H9 (cell line): ENCODE measurements at regions not wholly inside any gene's neighbourhood (a gene's known extent, or its start where the extent isn't known, plus 50 kb on each side); places are given as distances from the start of the nearest gene placed in this dataset.

Source experiments
- DNase-seq: peaks from one replicate; pipeline ENCODE4 v3.0.0-alpha.2; 2017
- H2AFZ ChIP-seq: one replicate; pipeline ENCODE4 v1.6.1; 2013; ENCODE audit warnings: mild to moderate bottlenecking, low read length, control low read depth, moderate library complexity
- H2AK5ac ChIP-seq: 2 replicates; pipeline ENCODE4 v1.6.1; 2013; ENCODE audit warnings: low read length, control low read depth, mixed read lengths; ENCODE audit not compliant: insufficient read length
- H2BK120ac ChIP-seq: one replicate; pipeline ENCODE4 v1.6.1; 2013; ENCODE audit warnings: low read depth, mild to moderate bottlenecking, low read length, control low read depth, inconsistent platforms; ENCODE audit not compliant: poor library complexity, severe bottlenecking
- H2BK12ac ChIP-seq: 2 replicates; pipeline ENCODE4 v1.6.1; 2013; ENCODE audit warnings: low read length, control low read depth, mixed read lengths, low read depth; ENCODE audit not compliant: insufficient read length
- H2BK15ac ChIP-seq: 2 replicates; pipeline ENCODE4 v1.6.1; 2013; ENCODE audit warnings: low read depth, low read length, control low read depth
- H2BK20ac ChIP-seq: one replicate; pipeline ENCODE4 v1.6.1; 2013; ENCODE audit warnings: low read depth, mild to moderate bottlenecking, low read length, control low read depth, inconsistent platforms; ENCODE audit not compliant: poor library complexity, severe bottlenecking
- H2BK5ac ChIP-seq: 2 replicates; pipeline ENCODE4 v1.6.1; 2013; ENCODE audit warnings: low read length, control low read depth, mixed read lengths; ENCODE audit not compliant: insufficient read length
- H3K14ac ChIP-seq: 2 replicates; pipeline ENCODE4 v1.6.1; 2013; ENCODE audit warnings: low read length, control low read depth; ENCODE audit not compliant: insufficient read depth
- H3K18ac ChIP-seq: 2 replicates; pipeline ENCODE4 v1.6.1; 2013; ENCODE audit warnings: low read depth, mild to moderate bottlenecking, mixed read lengths, low read length, control low read depth; ENCODE audit not compliant: insufficient read length
- H3K23ac ChIP-seq: 2 replicates; pipeline ENCODE4 v1.6.1; 2013; ENCODE audit warnings: low read length, control low read depth, mixed read lengths, low read depth; ENCODE audit not compliant: insufficient read length
- H3K23me2 ChIP-seq: 2 replicates; pipeline ENCODE4 v1.6.1; 2013; ENCODE audit warnings: low read depth, mild to moderate bottlenecking, mixed read lengths, low read length, control low read depth; ENCODE audit not compliant: insufficient read length, poor library complexity, severe bottlenecking
- H3K27ac ChIP-seq: 2 replicates; pipeline ENCODE4 v1.5.1; 2013; ENCODE audit warnings: low read length, control low read depth, mixed read lengths, low read depth; ENCODE audit not compliant: insufficient read length
- H3K27me3 ChIP-seq: 2 replicates; pipeline ENCODE4 v1.6.1; 2013; ENCODE audit warnings: low read length, control low read depth, inconsistent platforms; ENCODE audit not compliant: insufficient read depth
- H3K4ac ChIP-seq: 2 replicates; pipeline ENCODE4 v1.6.1; 2013; ENCODE audit warnings: low read depth, mild to moderate bottlenecking, control low read depth, inconsistent platforms, low read length, moderate library complexity
- H3K4me1 ChIP-seq: 2 replicates; pipeline ENCODE4 v1.6.1; 2013; ENCODE audit warnings: low read length, control low read depth, inconsistent platforms; ENCODE audit not compliant: insufficient read depth
- H3K4me2 ChIP-seq: 2 replicates; pipeline ENCODE4 v1.6.1; 2013; ENCODE audit warnings: low read length, control low read depth, mixed read lengths; ENCODE audit not compliant: insufficient read length, insufficient read depth
- H3K56ac ChIP-seq: 2 replicates; pipeline ENCODE4 v1.6.1; 2013; ENCODE audit warnings: low read depth, mild to moderate bottlenecking, mixed read lengths, low read length, control low read depth; ENCODE audit not compliant: insufficient read length
- H3K79me1 ChIP-seq: 2 replicates; pipeline ENCODE4 v1.6.1; 2013; ENCODE audit warnings: low read depth, mild to moderate bottlenecking, moderate library complexity, low read length, control low read depth, inconsistent platforms; ENCODE audit not compliant: insufficient read depth, poor library complexity, severe bottlenecking
- H3K79me2 ChIP-seq: 2 replicates; pipeline ENCODE4 v1.6.1; 2013; ENCODE audit warnings: low read length, control low read depth, inconsistent platforms; ENCODE audit not compliant: insufficient read depth
- H3K9ac ChIP-seq: 2 replicates; pipeline ENCODE4 v1.6.1; 2013; ENCODE audit warnings: low read length, control low read depth, mixed read lengths; ENCODE audit not compliant: insufficient read length; ENCODE audit errors: extremely low read depth
- H3K9me3 ChIP-seq: one replicate; pipeline ENCODE4 v1.6.1; 2013; ENCODE audit warnings: low read depth, low read length, inconsistent platforms; ENCODE audit not compliant: control insufficient read depth
- H3T11ph ChIP-seq: one replicate; pipeline ENCODE4 v1.6.1; 2013; ENCODE audit warnings: mild to moderate bottlenecking, low read length, control low read depth, inconsistent platforms
- H4K20me1 ChIP-seq: one replicate; pipeline ENCODE4 v1.6.1; 2013; ENCODE audit not compliant: control insufficient read depth, insufficient read length, insufficient read depth
- H4K5ac ChIP-seq: 2 replicates; pipeline ENCODE4 v1.6.1; 2013; ENCODE audit warnings: low read depth, mild to moderate bottlenecking, mixed read lengths, low read length, control low read depth; ENCODE audit not compliant: insufficient read length
- H4K8ac ChIP-seq: replicated peaks from 2 replicates; pipeline ENCODE4 v1.6.1; 2013; ENCODE audit warnings: low read length, control low read depth, mixed read lengths, low read depth; ENCODE audit not compliant: insufficient read length
- H4K91ac ChIP-seq: 2 replicates; pipeline ENCODE4 v1.6.1; 2013; ENCODE audit warnings: low read depth, mild to moderate bottlenecking, moderate library complexity, mixed read lengths, low read length, control low read depth; ENCODE audit not compliant: insufficient read length
- H3K27ac Mint-ChIP-seq, 3 experiments: 2 replicates in 2 of 3; 3 replicates in 1 of 3; pipeline ENCODE4 v1.8.0; 2020 to 2021; ENCODE audit warnings: mixed read lengths in 3 of 3, mild to moderate bottlenecking in 1 of 3, moderate library complexity in 1 of 3
- H3K27me3 Mint-ChIP-seq: 2 replicates; pipeline ENCODE4 v1.8.0; 2021; ENCODE audit warnings: low read depth, mild to moderate bottlenecking, moderate library complexity, mixed read lengths
- H3K36me3 Mint-ChIP-seq, 3 experiments: 2 replicates in 2 of 3; 3 replicates in 1 of 3; pipeline ENCODE4 v1.8.0; 2020 to 2021; ENCODE audit warnings: low read depth in 3 of 3, mixed read lengths in 3 of 3; ENCODE audit not compliant: insufficient read depth in 1 of 3
- H3K4me1 Mint-ChIP-seq, 2 experiments: 2 replicates each; pipeline ENCODE4 v1.8.0; 2020; ENCODE audit warnings: mixed read lengths in 2 of 2
- H3K4me3 Mint-ChIP-seq, 2 experiments: 2 replicates in 1 of 2; 3 replicates in 1 of 2; pipeline ENCODE4 v1.8.0; 2020 to 2021; ENCODE audit warnings: mild to moderate bottlenecking in 2 of 2, mixed read lengths in 2 of 2, moderate library complexity in 1 of 2
- H3K9me3 Mint-ChIP-seq, 2 experiments: 2 replicates in 1 of 2; 3 replicates in 1 of 2; pipeline ENCODE4 v1.8.0; 2020; ENCODE audit warnings: mild to moderate bottlenecking in 2 of 2, mixed read lengths in 2 of 2, moderate library complexity in 1 of 2
- WGBS: extraction: QIAGEN DNeasy Blood & Tissue Kit; methylation state at CpG from one replicate; pipeline ENCODE4 v1.1.7; 2013; ENCODE audit warnings: missing lambda C conversion rate, low lambda C conversion rate, mixed read lengths; ENCODE audit not compliant: insufficient read length; ENCODE audit errors: extremely low coverage; 5-methylcytosine and 5-hydroxymethylcytosine counted together
- TF ChIP-seq, protein P1 (sequence below): fragments of 200-600 bp; sonication (generic); conservative IDR thresholded peaks from 3 replicates; pipeline ENCODE4 v1.8.0; 2021; ENCODE audit warnings: antibody characterized with exemption, mild to moderate bottlenecking

DNA sequence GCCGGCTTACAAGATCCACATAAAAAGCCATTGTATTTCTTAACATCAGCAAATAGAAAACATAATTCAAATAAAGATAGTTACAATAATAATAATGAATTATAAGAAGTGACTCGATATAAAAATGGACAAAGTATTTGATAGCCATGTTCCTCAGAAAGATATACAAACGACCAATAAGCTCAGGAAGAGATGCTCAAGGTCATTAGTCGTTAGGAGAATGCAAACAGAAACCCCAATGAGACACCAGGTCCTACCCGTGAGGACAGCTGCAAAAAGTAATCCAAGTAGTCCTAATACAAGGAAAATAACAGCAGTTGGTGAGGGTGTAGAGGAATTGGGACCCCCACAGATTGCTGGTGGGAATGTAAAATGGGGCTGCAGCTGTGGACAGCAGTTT lies 54.2 kb upstream of the INPP5A start:
- no peak overlapping the region for H3K56ac ChIP-seq
- H3K4me2 ChIP-seq, result no peak overlapping the region
- H4K20me1 ChIP-seq, result no peaks in the 10 kb centered on the region
- peaks cover 12 to 15% of the 10 kb centered on the region in 2 experiments; a peak in 3 of 4 replicates for H3K4me1 Mint-ChIP-seq
- no peak overlapping the region for H4K91ac ChIP-seq
- no peak overlapping the region for H3K14ac ChIP-seq
- TF ChIP-seq, protein P1, sequence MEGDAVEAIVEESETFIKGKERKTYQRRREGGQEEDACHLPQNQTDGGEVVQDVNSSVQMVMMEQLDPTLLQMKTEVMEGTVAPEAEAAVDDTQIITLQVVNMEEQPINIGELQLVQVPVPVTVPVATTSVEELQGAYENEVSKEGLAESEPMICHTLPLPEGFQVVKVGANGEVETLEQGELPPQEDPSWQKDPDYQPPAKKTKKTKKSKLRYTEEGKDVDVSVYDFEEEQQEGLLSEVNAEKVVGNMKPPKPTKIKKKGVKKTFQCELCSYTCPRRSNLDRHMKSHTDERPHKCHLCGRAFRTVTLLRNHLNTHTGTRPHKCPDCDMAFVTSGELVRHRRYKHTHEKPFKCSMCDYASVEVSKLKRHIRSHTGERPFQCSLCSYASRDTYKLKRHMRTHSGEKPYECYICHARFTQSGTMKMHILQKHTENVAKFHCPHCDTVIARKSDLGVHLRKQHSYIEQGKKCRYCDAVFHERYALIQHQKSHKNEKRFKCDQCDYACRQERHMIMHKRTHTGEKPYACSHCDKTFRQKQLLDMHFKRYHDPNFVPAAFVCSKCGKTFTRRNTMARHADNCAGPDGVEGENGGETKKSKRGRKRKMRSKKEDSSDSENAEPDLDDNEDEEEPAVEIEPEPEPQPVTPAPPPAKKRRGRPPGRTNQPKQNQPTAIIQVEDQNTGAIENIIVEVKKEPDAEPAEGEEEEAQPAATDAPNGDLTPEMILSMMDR, result no peak
- H2BK15ac ChIP-seq, result no peak overlapping the region
- no peak overlapping the region for H3K4ac ChIP-seq
- no peak overlapping the region for H4K8ac ChIP-seq
- H3K4me3 Mint-ChIP-seq, result no peak overlapping the region
- H2BK5ac ChIP-seq, result no peak overlapping the region
- no peaks in the 10 kb centered on the region for H3K79me1 ChIP-seq
- peaks cover 0 to 5% of the 10 kb centered on the region in 2 experiments; a peak in 2 of 5 replicates for H3K9me3 Mint-ChIP-seq
- no peaks in the 10 kb centered on the region; the same call in 1 of the 2 replicates for H3K27me3 ChIP-seq
- no peak overlapping the region for H2AK5ac ChIP-seq
- H3K9me3 ChIP-seq, result no peaks in the 10 kb centered on the region
- H3K23me2 ChIP-seq, result no peaks in the 10 kb centered on the region
- no peak overlapping the region for H3K9ac ChIP-seq
- H3T11ph ChIP-seq, result no peak overlapping the region
- H2BK20ac ChIP-seq, result no peak overlapping the region
- H2AFZ ChIP-seq, result no peak overlapping the region
- no peaks in the 10 kb centered on the region; the same call in 1 of the 2 replicates for H3K4me1 ChIP-seq
- H3K18ac ChIP-seq, result no peak overlapping the region
- H4K5ac ChIP-seq, result no peak overlapping the region
- H2BK120ac ChIP-seq, result no peak overlapping the region
- no peak overlapping the region for H3K27ac ChIP-seq
- H2BK12ac ChIP-seq, result no peak overlapping the region
- H3K79me2 ChIP-seq, result no peaks in the 10 kb centered on the region
- no peak overlapping the region for H3K27ac Mint-ChIP-seq
- no peak for DNase-seq
- H3K36me3 Mint-ChIP-seq, result no peaks in the 10 kb centered on the region; a peak in 1 of 7 replicates
- peaks cover 22% of the 10 kb centered on the region for H3K27me3 Mint-ChIP-seq
- H3K23ac ChIP-seq, result no peak overlapping the region
- no CpG with 5 or more reads among the region's 5 CpGs for WGBS
